IMR-90 (cell line): ENCODE measurements at regions not wholly inside any gene's neighbourhood (a gene's known extent, or its start where the extent isn't known, plus 50 kb on each side); places are given as distances from the start of the nearest gene placed in this dataset.

Experiments
- ATAC-seq: fragments of 200-7000 bp; cut with Tn5 transposase; 2 replicates; pipeline ENCODE4 v1.9.1; 2020; ENCODE audit warnings: low read depth, mild to moderate bottlenecking, moderate library complexity
- BruUV-seq: library from RNA; stranded (reverse); fragments of 400-500 nt; replicated peaks from 2 replicates; lab custom pipeline; 2021; lab: Mats Ljungman, UMichigan
- CTCF ChIA-PET: fragments of 300-600 bp; formaldehyde crosslinking; extraction: SDS; loops from one replicate; lab custom pipeline; 2021; ENCODE audit warnings: antibody characterized with exemption; lab: Yijun Ruan, JAX
- POLR2A ChIA-PET: fragments of 300-600 bp; sonication (Branson Sonifier 250); formaldehyde crosslinking; loops from one replicate; lab custom pipeline; 2022; ENCODE audit warnings: antibody characterized with exemption; ENCODE audit not compliant: unreplicated experiment; lab: Charles Lee
- DNase-seq: peaks from one replicate; pipeline ENCODE4 v3.0.0; 2013
- H2AFZ ChIP-seq: replicated peaks from 2 replicates; pipeline ENCODE3; 2013; ENCODE audit warnings: low read length, mild to moderate bottlenecking; ENCODE audit not compliant: poor library complexity
- H2AK5ac ChIP-seq: 2 replicates; pipeline ENCODE4 v1.6.1; 2013; ENCODE audit warnings: low read depth, low read length, inconsistent platforms
- H2AK9ac ChIP-seq: replicated peaks from 2 replicates; pipeline ENCODE3; 2013; ENCODE audit warnings: mild to moderate bottlenecking, low read depth, low read length, moderate library complexity; ENCODE audit not compliant: poor library complexity
- H2BK120ac ChIP-seq: 2 replicates; pipeline ENCODE4 v1.6.1; 2013; ENCODE audit warnings: low read depth, low read length, inconsistent platforms
- H2BK15ac ChIP-seq: 3 replicates; pipeline ENCODE4 v1.6.1; 2013; ENCODE audit warnings: low read depth, low read length, inconsistent platforms
- H2BK20ac ChIP-seq: 2 replicates; pipeline ENCODE4 v1.6.1; 2013; ENCODE audit warnings: low read depth, mild to moderate bottlenecking, inconsistent platforms, low read length, moderate library complexity
- H2BK5ac ChIP-seq: 2 replicates; pipeline ENCODE4 v1.6.1; 2013; ENCODE audit warnings: mild to moderate bottlenecking, low read depth, low read length, inconsistent platforms; ENCODE audit not compliant: poor library complexity, severe bottlenecking
- H3K14ac ChIP-seq: replicated peaks from 2 replicates; pipeline ENCODE4 v1.6.1; 2013; ENCODE audit warnings: low read depth, low read length, inconsistent platforms
- H3K18ac ChIP-seq: 2 replicates; pipeline ENCODE4 v1.6.1; 2013; ENCODE audit warnings: low read depth, low read length, control low read depth
- H3K23ac ChIP-seq: 2 replicates; pipeline ENCODE4 v1.6.1; 2013; ENCODE audit warnings: low read depth, low read length, inconsistent platforms
- H3K27ac ChIP-seq: 2 replicates; pipeline ENCODE4 v1.5.1; 2013; ENCODE audit warnings: mild to moderate bottlenecking, control low read depth, low read length; ENCODE audit not compliant: insufficient read depth
- H3K27me3 ChIP-seq: 2 replicates; pipeline ENCODE4 v1.6.1; 2013; ENCODE audit warnings: low read length; ENCODE audit not compliant: control insufficient read depth, insufficient read depth
- H3K36me3 ChIP-seq: 2 replicates; pipeline ENCODE4 v1.6.1; 2013; ENCODE audit warnings: low read length, mixed read lengths; ENCODE audit not compliant: control insufficient read depth, insufficient read depth
- H3K4ac ChIP-seq: 2 replicates; pipeline ENCODE4 v1.6.1; 2013; ENCODE audit warnings: low read depth, low read length, inconsistent platforms
- H3K4me1 ChIP-seq: 2 replicates; pipeline ENCODE4 v1.6.1; 2013; ENCODE audit warnings: low read length, mixed read lengths; ENCODE audit not compliant: control insufficient read depth, insufficient read depth
- H3K4me2 ChIP-seq: 2 replicates; pipeline ENCODE4 v1.6.1; 2013; ENCODE audit warnings: low read depth, mild to moderate bottlenecking, control low read depth, low read length, moderate library complexity
- H3K4me3 ChIP-seq: 2 replicates; pipeline ENCODE4 v1.5.1; 2013; ENCODE audit warnings: low read depth, mild to moderate bottlenecking, control low read depth, low read length, moderate library complexity; ENCODE audit not compliant: insufficient read depth
- H3K56ac ChIP-seq: 2 replicates; pipeline ENCODE4 v1.6.1; 2013; ENCODE audit warnings: low read length, inconsistent platforms; ENCODE audit not compliant: insufficient read depth; ENCODE audit errors: extremely low read depth
- H3K79me1 ChIP-seq, 2 experiments: 2 replicates each; pipeline ENCODE4 v1.6.1; 2013; ENCODE audit warnings: low read length in 2 of 2, inconsistent platforms in 1 of 2, low read depth in 1 of 2
- H3K9ac ChIP-seq: 2 replicates; pipeline ENCODE4 v1.6.1; 2013; ENCODE audit warnings: low read depth, low read length, control low read depth
- H3K9me1 ChIP-seq: 2 replicates; pipeline ENCODE4 v1.6.1; 2013; ENCODE audit warnings: low read length, inconsistent platforms; ENCODE audit not compliant: insufficient read depth
- H3K9me3 ChIP-seq: 2 replicates; pipeline ENCODE4 v1.6.1; 2013; ENCODE audit warnings: low read length; ENCODE audit not compliant: control insufficient read depth, insufficient read depth
- H4K20me1 ChIP-seq: 2 replicates; pipeline ENCODE4 v1.6.1; 2013; ENCODE audit warnings: low read length, inconsistent platforms; ENCODE audit not compliant: insufficient read depth
- H4K5ac ChIP-seq: 2 replicates; pipeline ENCODE4 v1.6.1; 2013; ENCODE audit warnings: mild to moderate bottlenecking, low read depth, low read length, control low read depth
- H4K8ac ChIP-seq, 2 experiments: 2 replicates each; pipeline ENCODE4 v1.6.1; 2013; ENCODE audit warnings: low read depth in 2 of 2, low read length in 2 of 2, control low read depth in 1 of 2, inconsistent platforms in 1 of 2
- H4K91ac ChIP-seq: 2 replicates; pipeline ENCODE4 v1.6.1; 2013; ENCODE audit warnings: low read depth, low read length, inconsistent platforms; ENCODE audit not compliant: insufficient read depth
- BHLHE40 ChIP-seq: fragments of 150-350 bp; IDR thresholded peaks from 2 replicates; pipeline ENCODE4 v1.6.1; 2016; ENCODE audit warnings: mild to moderate bottlenecking, low read depth, low read length
- MAFK ChIP-seq: IDR thresholded peaks from 2 replicates; pipeline ENCODE4 v1.6.1; 2012; ENCODE audit warnings: low read depth, low read length, improper control_type of control experiment
- NFE2L2 ChIP-seq: fragments of 150-350 bp; IDR thresholded peaks from 2 replicates; pipeline ENCODE4 v1.6.1; 2016; ENCODE audit warnings: low read depth, mild to moderate bottlenecking, low read length
- RAD21 ChIP-seq: IDR thresholded peaks from 2 replicates; pipeline ENCODE4 v1.6.1; 2012; ENCODE audit warnings: low read length, improper control_type of control experiment
- WGBS, 2 experiments: methylation state at CpG; one replicate each; pipeline versions ENCODE4 v1.1.5 to v1.1.7; 2013; ENCODE audit warnings: missing lambda C conversion rate in 2 of 2; ENCODE audit not compliant: insufficient read length in 1 of 2; ENCODE audit errors: extremely low coverage in 2 of 2; 5-methylcytosine and 5-hydroxymethylcytosine counted together
- dilution Hi-C: fragments of 300-500 bp; cut with HindIII; formaldehyde crosslinking; loops from one replicate; pipeline ENCODE4 v1.14.3; 2018; ENCODE audit warnings: low sequenced_read_pairs; ENCODE audit not compliant: unreplicated experiment
- in situ Hi-C: fragments of 300-500 bp; cut with MboI; formaldehyde crosslinking; loops from 3 replicates; pipeline ENCODE4 v1.14.3; 2019; ENCODE audit warnings: low sequenced_read_pairs, inconsistent platforms, mixed read lengths
- intact Hi-C: fragments of 100-400 bp; cut with micrococcal nuclease; formaldehyde crosslinking; loops from 2 replicates; pipeline ENCODE4 v1.10.0; 2022

GRCh38 chr16:61149709-61150108 lies 886.5 kb downstream of the CDH8 start:
- Histone ChIP-seq H2BK15ac (no peak overlapping the region), H2AK5ac (no peak overlapping the region), H3K4ac (no peak overlapping the region), H3K4me3 (no peak overlapping the region), H4K20me1 (no peaks in the 10 kb centered on the region), H3K27ac (no peak overlapping the region), H3K79me1 (no peaks in the 10 kb centered on the region), H3K18ac (no peak overlapping the region), H2BK120ac (no peak overlapping the region), H2BK20ac (no peak overlapping the region), H3K9me1 (no peaks in the 10 kb centered on the region), H3K4me2 (no peak overlapping the region), H4K91ac (no peak overlapping the region), H3K36me3 (no peaks in the 10 kb centered on the region), H3K14ac (no peak overlapping the region), H3K56ac (no peak overlapping the region), H2AK9ac (no peak overlapping the region), H3K9ac (no peak overlapping the region), H3K4me1 (no peaks in the 10 kb centered on the region), H3K23ac (no peak overlapping the region), H4K5ac (no peak overlapping the region), H2AFZ (no peak overlapping the region), H2BK5ac (no peak overlapping the region), H3K27me3 (no peaks in the 10 kb centered on the region), H4K8ac (no peak overlapping the region), H3K9me3 (peaks cover 16% of the 10 kb centered on the region; the same call in 1 of the 2 replicates)
- ChIA-PET CTCF (no interaction called here), POLR2A (no interaction called here)
- dilution Hi-C loops (no loop called here), intact Hi-C loops (no loop called here), in situ Hi-C loops (no loop called here)
- ATAC-seq (no peak), DNase-seq (no peak)
- no TSS peak for BruUV-seq
- no CpG with 5 or more reads among the region's 5 CpGs for WGBS, 2 experiments
- no peak for TF ChIP-seq NFE2L2
- TF ChIP-seq MAFK: no peak
- no peak for TF ChIP-seq RAD21
- no peak for TF ChIP-seq BHLHE40
